ENCODE measurements at regions not wholly inside any gene's neighbourhood (a gene's known extent, or its start where the extent isn't known, plus 50 kb on each side); places are given as distances from the start of the nearest gene placed in this dataset.

DNA sequence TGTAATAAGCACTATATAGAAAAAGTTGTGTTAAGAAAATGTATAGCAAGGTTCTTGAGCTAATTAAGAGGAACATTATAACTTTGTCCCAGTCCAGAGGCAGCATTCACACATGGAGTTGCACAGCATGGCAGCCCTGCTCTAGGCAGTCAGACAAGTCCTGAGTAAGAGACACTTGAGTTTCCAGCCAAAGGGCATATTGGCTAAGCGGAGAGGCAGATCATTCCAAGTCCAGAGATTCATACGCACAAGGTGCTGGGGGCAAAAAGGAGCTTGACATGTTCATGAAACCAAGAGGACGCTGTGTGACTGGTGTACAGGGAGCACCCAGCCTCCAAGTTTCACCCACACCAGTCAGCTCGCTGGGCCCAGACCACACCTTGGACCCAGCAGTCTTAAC is 232.6 kb upstream of the IPO5 start (continued):
- TF ChIP-seq ZSCAN21 (CRISPR knock-in tag; IDR thresholded peaks at IDR 0.05; ENCODE audit: borderline replicate concordance) (no peak), ZNF160 (CRISPR knock-in tag; IDR thresholded peaks at IDR 0.05) (no peak), POLR2G (IDR thresholded peaks at IDR 0.05; ENCODE audit: low read depth, low read length) (no peak)
- TF ChIP-seq, protein P1, sequence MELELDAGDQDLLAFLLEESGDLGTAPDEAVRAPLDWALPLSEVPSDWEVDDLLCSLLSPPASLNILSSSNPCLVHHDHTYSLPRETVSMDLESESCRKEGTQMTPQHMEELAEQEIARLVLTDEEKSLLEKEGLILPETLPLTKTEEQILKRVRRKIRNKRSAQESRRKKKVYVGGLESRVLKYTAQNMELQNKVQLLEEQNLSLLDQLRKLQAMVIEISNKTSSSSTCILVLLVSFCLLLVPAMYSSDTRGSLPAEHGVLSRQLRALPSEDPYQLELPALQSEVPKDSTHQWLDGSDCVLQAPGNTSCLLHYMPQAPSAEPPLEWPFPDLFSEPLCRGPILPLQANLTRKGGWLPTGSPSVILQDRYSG (CRISPR knock-in tag; IDR thresholded peaks at IDR 0.05) = no peak

GRCh38 chr13:97723655-97724054 is 229.8 kb upstream of the IPO5 start:
- CTCF ChIA-PET (ENCODE audit: low intra/inter-chr PET ratio, low total read pairs) = no interaction called here
- WGBS (ENCODE audit: low lambda C conversion rate) = 32% methylated on average over 4 of the region's 4 CpGs
- POLR2A ChIA-PET = no interaction called here
- FAIRE-seq = no peak
- H3K27me3 ChIP-seq (ENCODE audit: control insufficient read depth in 1 of 2, insufficient read depth in 2 of 2, low read length in 2 of 2) = no peaks in the 10 kb centered on the region
- no peak overlapping the region for H3K4me2 ChIP-seq (ENCODE audit: low read depth, low read length)
- in situ Hi-C loops (cut with HindIII; ENCODE audit: extremely low pct_ligation_motif_present, low pct_unique_long_range_greater_than_20kb) = no loop called here
- DNase-seq (ENCODE audit: low spot score) = no peak
- intact Hi-C loops (cut with micrococcal nuclease; ENCODE audit: unreplicated experiment) = no loop called here
- H3K9me3 ChIP-seq (ENCODE audit: low read length) = no peaks in the 10 kb centered on the region
- BruUV-seq (replicated peaks) = no TSS peak
- no peak overlapping the region for H3K27ac ChIP-seq (ENCODE audit: extremely low read length, insufficient read depth, low read length)
- H4K20me1 ChIP-seq (ENCODE audit: insufficient read depth, low read length) = no peaks in the 10 kb centered on the region
- no peaks in the 10 kb centered on the region for H3K4me1 ChIP-seq (ENCODE audit: insufficient read depth, low read length)
- no peak overlapping the region for H3K4me3 ChIP-seq (replicated peaks in 1 of 3; ENCODE audit: insufficient read depth in 1 of 3, low read depth in 2 of 3, low read length in 3 of 3)
- no peaks in the 10 kb centered on the region for H3K79me2 ChIP-seq (ENCODE audit: insufficient read depth, low read length)
- no peak overlapping the region for H2AFZ ChIP-seq (ENCODE audit: low read length)
- no peak overlapping the region for H3K9ac ChIP-seq (ENCODE audit: insufficient read depth, low read depth, low read length)
- ATAC-seq = no peak
- H3K36me3 ChIP-seq (replicated peaks in 1 of 2; ENCODE audit: control insufficient read depth in 1 of 2, insufficient read depth in 2 of 2, low read length in 2 of 2) = no peaks in the 10 kb centered on the region
- TF ChIP-seq ZNF326 (CRISPR knock-in tag; IDR thresholded peaks at IDR 0.05; ENCODE audit: borderline replicate concordance) = no peak
- no peak for TF ChIP-seq HIVEP1 (CRISPR knock-in tag; IDR thresholded peaks at IDR 0.05)
- no peak for TF ChIP-seq ZNF740 (CRISPR knock-in tag; IDR thresholded peaks at IDR 0.05)
- TF ChIP-seq TCF7L2 (IDR thresholded peaks at IDR 0.05; ENCODE audit: low read depth, low read length) = no peak
- no peak for TF ChIP-seq SCMH1 (CRISPR knock-in tag; IDR thresholded peaks at IDR 0.05; ENCODE audit: borderline replicate concordance)
- no peak for TF ChIP-seq ZZZ3 (CRISPR knock-in tag; IDR thresholded peaks at IDR 0.05; ENCODE audit: borderline replicate concordance)
- no peak for TF ChIP-seq MIER3 (CRISPR knock-in tag; IDR thresholded peaks at IDR 0.05; ENCODE audit: borderline replicate concordance)
- no peak for TF ChIP-seq RARA (CRISPR knock-in tag; IDR thresholded peaks at IDR 0.05)
- no peak for TF ChIP-seq ZNF318 (CRISPR knock-in tag; IDR thresholded peaks at IDR 0.05)
- no peak for TF ChIP-seq SP5 (CRISPR knock-in tag; IDR thresholded peaks at IDR 0.05; ENCODE audit: borderline replicate concordance, low read depth)
- no peak for TF ChIP-seq ZNF883 (CRISPR knock-in tag; IDR thresholded peaks at IDR 0.05; ENCODE audit: not compliant biosample characterization)
- no peak for TF ChIP-seq TOPORS (CRISPR knock-in tag; IDR thresholded peaks at IDR 0.05)
